ENCODE measurements at regions not wholly inside any gene's neighbourhood (a gene's known extent, or its start where the extent isn't known, plus 50 kb on each side); places are given as distances from the start of the nearest gene placed in this dataset.

DNA sequence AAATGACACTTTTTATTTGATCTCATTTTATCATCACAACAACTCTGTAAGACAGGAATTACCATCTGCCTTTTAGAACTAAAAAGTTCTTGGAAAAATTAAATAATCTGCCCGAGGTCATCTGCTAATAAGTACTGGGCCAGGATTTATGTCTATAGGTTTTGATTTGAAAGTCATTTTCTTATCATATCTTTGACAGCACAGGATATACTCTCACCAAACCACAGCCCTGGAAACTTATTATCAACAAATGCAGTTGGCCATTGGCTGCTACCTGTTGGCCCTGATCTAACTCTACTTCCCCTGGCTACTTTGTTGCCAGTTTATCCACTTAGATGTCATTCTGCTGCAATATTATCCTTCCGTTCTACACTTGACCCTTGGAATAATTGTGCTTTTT lies 354.6 kb downstream of the RAD51AP2 start:
- Histone ChIP-seq H3K36me3 (ENCODE audit: control insufficient read depth in 1 of 2, insufficient read depth in 2 of 2, low read length in 2 of 2) (no peaks in the 10 kb centered on the region), H3K27ac (ENCODE audit: low read depth, low read length) (no peak overlapping the region), H3K79me2 (ENCODE audit: insufficient read depth, low read length) (no peaks in the 10 kb centered on the region), H2AFZ (ENCODE audit: low read depth, low read length, poor library complexity, severe bottlenecking) (no peak overlapping the region), H3K9ac (ENCODE audit: low read length) (no peak overlapping the region), H3K9me2 (ENCODE audit: insufficient read depth) (no peaks in the 10 kb centered on the region), H3K27me3 (ENCODE audit: insufficient read depth, low read length) (peaks cover 41% of the 10 kb centered on the region), H4K20me1 (ENCODE audit: insufficient read depth) (no peaks in the 10 kb centered on the region), H3K9me3 (ENCODE audit: control insufficient read depth in 1 of 2, insufficient read depth in 1 of 2, low read depth in 1 of 2, low read length in 2 of 2) (no peaks in the 10 kb centered on the region), H3K4me1 (ENCODE audit: control insufficient read depth in 1 of 2, insufficient read depth in 2 of 2, low read length in 2 of 2) (no peaks in the 10 kb centered on the region), H3K4me2 (ENCODE audit: low read length) (no peak overlapping the region), H3K4me3 (replicated peaks in 1 of 2; ENCODE audit: low read depth in 1 of 2, low read length in 2 of 2) (no peak overlapping the region)
- no TSS peak for BruUV-seq (replicated peaks)
- TF ChIP-seq, protein P1, sequence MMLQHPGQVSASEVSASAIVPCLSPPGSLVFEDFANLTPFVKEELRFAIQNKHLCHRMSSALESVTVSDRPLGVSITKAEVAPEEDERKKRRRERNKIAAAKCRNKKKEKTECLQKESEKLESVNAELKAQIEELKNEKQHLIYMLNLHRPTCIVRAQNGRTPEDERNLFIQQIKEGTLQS (IDR thresholded peaks at IDR 0.05), result no peak
- TF ChIP-seq FOSL1 (IDR thresholded peaks at IDR 0.05; ENCODE audit: low read depth) (no peak), SIN3A (IDR thresholded peaks at IDR 0.05; ENCODE audit: low read depth) (no peak), SP1 (IDR thresholded peaks at IDR 0.05; ENCODE audit: low read depth) (no peak), ZFX (IDR thresholded peaks at IDR 0.05) (no peak), POLR2A (IDR thresholded peaks at IDR 0.05; ENCODE audit: borderline replicate concordance, extremely low read depth, insufficient read depth, insufficient read length) (no peak)
- TF ChIP-seq, protein P2, sequence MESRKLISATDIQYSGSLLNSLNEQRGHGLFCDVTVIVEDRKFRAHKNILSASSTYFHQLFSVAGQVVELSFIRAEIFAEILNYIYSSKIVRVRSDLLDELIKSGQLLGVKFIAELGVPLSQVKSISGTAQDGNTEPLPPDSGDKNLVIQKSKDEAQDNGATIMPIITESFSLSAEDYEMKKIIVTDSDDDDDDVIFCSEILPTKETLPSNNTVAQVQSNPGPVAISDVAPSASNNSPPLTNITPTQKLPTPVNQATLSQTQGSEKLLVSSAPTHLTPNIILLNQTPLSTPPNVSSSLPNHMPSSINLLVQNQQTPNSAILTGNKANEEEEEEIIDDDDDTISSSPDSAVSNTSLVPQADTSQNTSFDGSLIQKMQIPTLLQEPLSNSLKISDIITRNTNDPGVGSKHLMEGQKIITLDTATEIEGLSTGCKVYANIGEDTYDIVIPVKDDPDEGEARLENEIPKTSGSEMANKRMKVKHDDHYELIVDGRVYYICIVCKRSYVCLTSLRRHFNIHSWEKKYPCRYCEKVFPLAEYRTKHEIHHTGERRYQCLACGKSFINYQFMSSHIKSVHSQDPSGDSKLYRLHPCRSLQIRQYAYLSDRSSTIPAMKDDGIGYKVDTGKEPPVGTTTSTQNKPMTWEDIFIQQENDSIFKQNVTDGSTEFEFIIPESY (IDR thresholded peaks at IDR 0.05; ENCODE audit: extremely low read depth, insufficient replicate concordance, low read length), result no peak
- TF ChIP-seq, protein P3, sequence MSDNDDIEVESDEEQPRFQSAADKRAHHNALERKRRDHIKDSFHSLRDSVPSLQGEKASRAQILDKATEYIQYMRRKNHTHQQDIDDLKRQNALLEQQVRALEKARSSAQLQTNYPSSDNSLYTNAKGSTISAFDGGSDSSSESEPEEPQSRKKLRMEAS (IDR thresholded peaks at IDR 0.05), result no peak
- ATAC-seq (no peak), DNase-seq (ENCODE audit: low read depth, low spot score) (no peak)
- RAD21 ChIA-PET (ENCODE audit: low non-redundant PET in 1 of 2, low total read pairs in 2 of 2, uncharacterized antibody in 2 of 2, unreplicated experiment in 2 of 2), result no interaction called here
- intact Hi-C loops (cut with micrococcal nuclease), result no loop called here
- CTCF ChIA-PET, result interaction anchor here (0.7 kb wide), 1 partner anchor 20 kb away, joined by 4 read pairs; no protein-coding TSS in a partner anchor
- POLR2A ChIA-PET, result no interaction called here

DNA sequence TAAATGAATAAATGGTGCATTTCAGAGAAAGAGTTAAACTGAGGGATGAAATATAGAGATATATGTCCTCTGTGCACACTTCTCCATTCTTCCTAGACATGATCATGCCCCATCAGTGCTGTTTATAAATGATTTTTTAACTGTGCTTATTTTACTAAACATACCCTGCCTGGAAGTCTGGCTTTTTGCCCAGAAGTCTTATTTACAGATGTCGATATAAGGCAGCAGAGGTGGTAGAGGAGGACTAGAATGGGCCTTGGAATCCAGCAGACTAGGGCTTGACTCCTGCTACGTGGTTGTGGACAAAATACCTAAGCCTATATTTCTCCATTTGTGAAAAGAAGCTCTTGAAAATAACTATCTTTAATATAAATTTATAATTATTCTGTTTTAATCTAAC lies 355.5 kb downstream of the RAD51AP2 start:
- ChIA-PET CTCF (no interaction called here), POLR2A (no interaction called here), RAD21 (ENCODE audit: low non-redundant PET in 1 of 2, low total read pairs in 2 of 2, uncharacterized antibody in 2 of 2, unreplicated experiment in 2 of 2) (no interaction called here)
- Histone ChIP-seq H3K27me3 (ENCODE audit: insufficient read depth, low read length) (peaks cover 43% of the 10 kb centered on the region), H3K79me2 (ENCODE audit: insufficient read depth, low read length) (no peaks in the 10 kb centered on the region), H3K9me3 (ENCODE audit: control insufficient read depth in 1 of 2, insufficient read depth in 1 of 2, low read depth in 1 of 2, low read length in 2 of 2) (no peaks in the 10 kb centered on the region), H3K4me2 (ENCODE audit: low read length) (no peak overlapping the region), H4K20me1 (ENCODE audit: insufficient read depth) (no peaks in the 10 kb centered on the region), H3K9me2 (ENCODE audit: insufficient read depth) (no peaks in the 10 kb centered on the region), H3K36me3 (ENCODE audit: control insufficient read depth in 1 of 2, insufficient read depth in 2 of 2, low read length in 2 of 2) (no peaks in the 10 kb centered on the region), H3K9ac (ENCODE audit: low read length) (no peak overlapping the region), H3K4me3 (replicated peaks in 1 of 2; ENCODE audit: low read depth in 1 of 2, low read length in 2 of 2) (no peak overlapping the region), H3K4me1 (ENCODE audit: control insufficient read depth in 1 of 2, insufficient read depth in 2 of 2, low read length in 2 of 2) (no peaks in the 10 kb centered on the region), H3K27ac (ENCODE audit: low read depth, low read length) (no peak overlapping the region), H2AFZ (ENCODE audit: low read depth, low read length, poor library complexity, severe bottlenecking) (no peak overlapping the region)
- BruUV-seq (replicated peaks), result no TSS peak
- DNase-seq (ENCODE audit: low read depth, low spot score) (no peak), ATAC-seq (no peak)
- intact Hi-C loops (cut with micrococcal nuclease), result no loop called here
- TF ChIP-seq, protein P4, sequence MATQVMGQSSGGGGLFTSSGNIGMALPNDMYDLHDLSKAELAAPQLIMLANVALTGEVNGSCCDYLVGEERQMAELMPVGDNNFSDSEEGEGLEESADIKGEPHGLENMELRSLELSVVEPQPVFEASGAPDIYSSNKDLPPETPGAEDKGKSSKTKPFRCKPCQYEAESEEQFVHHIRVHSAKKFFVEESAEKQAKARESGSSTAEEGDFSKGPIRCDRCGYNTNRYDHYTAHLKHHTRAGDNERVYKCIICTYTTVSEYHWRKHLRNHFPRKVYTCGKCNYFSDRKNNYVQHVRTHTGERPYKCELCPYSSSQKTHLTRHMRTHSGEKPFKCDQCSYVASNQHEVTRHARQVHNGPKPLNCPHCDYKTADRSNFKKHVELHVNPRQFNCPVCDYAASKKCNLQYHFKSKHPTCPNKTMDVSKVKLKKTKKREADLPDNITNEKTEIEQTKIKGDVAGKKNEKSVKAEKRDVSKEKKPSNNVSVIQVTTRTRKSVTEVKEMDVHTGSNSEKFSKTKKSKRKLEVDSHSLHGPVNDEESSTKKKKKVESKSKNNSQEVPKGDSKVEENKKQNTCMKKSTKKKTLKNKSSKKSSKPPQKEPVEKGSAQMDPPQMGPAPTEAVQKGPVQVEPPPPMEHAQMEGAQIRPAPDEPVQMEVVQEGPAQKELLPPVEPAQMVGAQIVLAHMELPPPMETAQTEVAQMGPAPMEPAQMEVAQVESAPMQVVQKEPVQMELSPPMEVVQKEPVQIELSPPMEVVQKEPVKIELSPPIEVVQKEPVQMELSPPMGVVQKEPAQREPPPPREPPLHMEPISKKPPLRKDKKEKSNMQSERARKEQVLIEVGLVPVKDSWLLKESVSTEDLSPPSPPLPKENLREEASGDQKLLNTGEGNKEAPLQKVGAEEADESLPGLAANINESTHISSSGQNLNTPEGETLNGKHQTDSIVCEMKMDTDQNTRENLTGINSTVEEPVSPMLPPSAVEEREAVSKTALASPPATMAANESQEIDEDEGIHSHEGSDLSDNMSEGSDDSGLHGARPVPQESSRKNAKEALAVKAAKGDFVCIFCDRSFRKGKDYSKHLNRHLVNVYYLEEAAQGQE (IDR thresholded peaks at IDR 0.05; ENCODE audit: low read depth), result no peak
- TF ChIP-seq JUND (IDR thresholded peaks at IDR 0.05) (no peak), SP1 (IDR thresholded peaks at IDR 0.05; ENCODE audit: low read depth) (no peak), POLR2A (IDR thresholded peaks at IDR 0.05; ENCODE audit: borderline replicate concordance, extremely low read depth, insufficient read depth, insufficient read length) (no peak), EGR1 (IDR thresholded peaks at IDR 0.05; ENCODE audit: low read depth) (no peak), SRF (IDR thresholded peaks at IDR 0.05; ENCODE audit: low read depth) (no peak), ZNF274 (IDR thresholded peaks at IDR 0.05; ENCODE audit: low read depth, low read length) (no peak)
- TF ChIP-seq, protein P2 (IDR thresholded peaks at IDR 0.05; ENCODE audit: extremely low read depth, insufficient replicate concordance, low read length), result no peak

Measured in HCT116 (cell line).